Fibroblast of the aortic adventitia (primary cell): ENCODE measurements at regions not wholly inside any gene's neighbourhood (a gene's known extent, or its start where the extent isn't known, plus 50 kb on each side); places are given as distances from the start of the nearest gene placed in this dataset.
"Not testable (repeated sequence)": the region's sequence is repeated elsewhere in the genome, so short reads cannot be mapped to it uniquely, and the experiment has no call there.

Experiments used
- DNase-seq: peaks from one replicate; pipeline ENCODE4 v3.0.0-alpha.2; 2010; ENCODE audit warnings: low read depth
- H3K4me3 ChIP-seq: 2 replicates; pipeline ENCODE4 v1.5.1; 2011; ENCODE audit warnings: low read depth, mild to moderate bottlenecking, control low read depth, low read length, moderate library complexity
- CTCF ChIP-seq: IDR thresholded peaks from 2 replicates; pipeline ENCODE4 v1.5.1; 2011; ENCODE audit warnings: mild to moderate bottlenecking, low read length, control low read depth, inconsistent platforms; ENCODE audit not compliant: insufficient read depth

GRCh38 chr3:178139116-178139515, 397.1 kb upstream of the KCNMB2 start:
- no peak for DNase-seq
- no peak overlapping the region for H3K4me3 ChIP-seq
- TF ChIP-seq CTCF = no peak

- no peak overlapping the region for H3K4me3 ChIP-seq
- DNase-seq = no peak
- no peak for TF ChIP-seq CTCF
Measured at GRCh38 chr3:178140531-178141304, 395.5 kb upstream of the KCNMB2 start.

- H3K4me3 ChIP-seq, DNase-seq: not testable (repeated sequence)
Measured at GRCh38 chr3:178141305-178141684, 394.9 kb upstream of the KCNMB2 start.

- H3K4me3 ChIP-seq = no peak overlapping the region
- no peak for DNase-seq
- TF ChIP-seq CTCF = no peak
Measured at GRCh38 chr3:178146406-178146831, 389.8 kb upstream of the KCNMB2 start.

GRCh38 chr3:178147001-178147400, 389.2 kb upstream of the KCNMB2 start:
- TF ChIP-seq CTCF = no peak
- no peak overlapping the region for H3K4me3 ChIP-seq
- no peak for DNase-seq

GRCh38 chr3:178152031-178152806, 384.0 kb upstream of the KCNMB2 start:
- TF ChIP-seq CTCF = no peak
- DNase-seq = peak; percentile 19
- no peak overlapping the region for H3K4me3 ChIP-seq

- no peak for DNase-seq
- no peak for TF ChIP-seq CTCF
- no peak overlapping the region for H3K4me3 ChIP-seq
Measured at GRCh38 chr3:178152988-178153387, 383.2 kb upstream of the KCNMB2 start.
